Nephron progenitor cell (in vitro differentiated cells): ENCODE measurements at regions not wholly inside any gene's neighbourhood (a gene's known extent, or its start where the extent isn't known, plus 50 kb on each side); places are given as distances from the start of the nearest gene placed in this dataset.

ENCODE experiments used
- DNase-seq: peaks from one replicate; pipeline ENCODE4 v3.0.0; 2021
- H3K27ac Mint-ChIP-seq: 2 replicates; pipeline ENCODE4 v1.8.0; 2021; ENCODE audit warnings: mild to moderate bottlenecking, moderate library complexity, mixed read lengths
- H3K27me3 Mint-ChIP-seq: 2 replicates; pipeline ENCODE4 v1.8.0; 2021; ENCODE audit warnings: mild to moderate bottlenecking, low read depth, mixed read lengths; ENCODE audit not compliant: poor library complexity
- H3K36me3 Mint-ChIP-seq: 2 replicates; pipeline ENCODE4 v1.8.0; 2021; ENCODE audit warnings: low read depth, mixed read lengths
- H3K4me1 Mint-ChIP-seq: 2 replicates; pipeline ENCODE4 v1.8.0; 2021; ENCODE audit warnings: mixed read lengths
- H3K4me3 Mint-ChIP-seq: 2 replicates; pipeline ENCODE4 v1.8.0; 2021; ENCODE audit warnings: mild to moderate bottlenecking, moderate library complexity, mixed read lengths
- H3K9me3 Mint-ChIP-seq: 2 replicates; pipeline ENCODE4 v1.8.0; 2021; ENCODE audit warnings: mild to moderate bottlenecking, moderate library complexity, mixed read lengths
- CTCF ChIP-seq: fragments of 200-600 bp; sonication (generic); IDR thresholded peaks from 2 replicates; pipeline ENCODE4 v1.5.0; 2021; ENCODE audit warnings: antibody characterized with exemption

GRCh38 chr21:43300496-43301408 lies 126.2 kb downstream of the SIK1 start:
- no peak overlapping the region for H3K4me3 Mint-ChIP-seq
- DNase-seq, result peak; percentile 50
- no peaks in the 10 kb centered on the region for H3K36me3 Mint-ChIP-seq
- peaks cover 10% of the 10 kb centered on the region for H3K27me3 Mint-ChIP-seq
- H3K4me1 Mint-ChIP-seq, result peaks cover 51% of the 10 kb centered on the region
- H3K27ac Mint-ChIP-seq, result peak overlapping the region; percentile 39
- no peak for TF ChIP-seq CTCF
- no peaks in the 10 kb centered on the region for H3K9me3 Mint-ChIP-seq

- H3K4me1 Mint-ChIP-seq, result peaks cover 51% of the 10 kb centered on the region
- no peak overlapping the region for H3K4me3 Mint-ChIP-seq
- no peak overlapping the region for H3K27ac Mint-ChIP-seq
- TF ChIP-seq CTCF, result no peak
- DNase-seq, result no peak
- peaks cover 11% of the 10 kb centered on the region for H3K27me3 Mint-ChIP-seq
- no peaks in the 10 kb centered on the region for H3K36me3 Mint-ChIP-seq
- peaks cover 4% of the 10 kb centered on the region for H3K9me3 Mint-ChIP-seq
These were observed 127.3 kb downstream of the SIK1 start for GRCh38 chr21:43299441-43300277.

- Mint-ChIP-seq H3K4me1 (peaks cover 43% of the 10 kb centered on the region), H3K4me3 (no peak overlapping the region), H3K36me3 (no peaks in the 10 kb centered on the region), H3K27me3 (peaks cover 14% of the 10 kb centered on the region), H3K27ac (no peak overlapping the region), H3K9me3 (peaks cover 4% of the 10 kb centered on the region)
- no peak for DNase-seq
- no peak for TF ChIP-seq CTCF
These were observed 128.1 kb downstream of the SIK1 start for GRCh38 chr21:43298546-43299440.

GRCh38 chr21:43297989-43298388 lies 128.9 kb downstream of the SIK1 start:
- H3K4me1 Mint-ChIP-seq, result peaks cover 35% of the 10 kb centered on the region
- H3K36me3 Mint-ChIP-seq, result no peaks in the 10 kb centered on the region
- no peak overlapping the region for H3K27ac Mint-ChIP-seq
- peaks cover 4% of the 10 kb centered on the region for H3K9me3 Mint-ChIP-seq
- no peak for DNase-seq
- no peak overlapping the region for H3K4me3 Mint-ChIP-seq
- no peak for TF ChIP-seq CTCF
- peaks cover 17% of the 10 kb centered on the region for H3K27me3 Mint-ChIP-seq

GRCh38 chr21:43297391-43297981 lies 128.7 kb downstream of the CRYAA start:
- no peak overlapping the region for H3K27ac Mint-ChIP-seq
- no peak overlapping the region for H3K4me3 Mint-ChIP-seq
- H3K27me3 Mint-ChIP-seq, result peaks cover 17% of the 10 kb centered on the region
- no peak for DNase-seq
- H3K9me3 Mint-ChIP-seq, result peaks cover 4% of the 10 kb centered on the region
- peaks cover 31% of the 10 kb centered on the region for H3K4me1 Mint-ChIP-seq
- TF ChIP-seq CTCF, result no peak
- H3K36me3 Mint-ChIP-seq, result no peaks in the 10 kb centered on the region
